GM18505 (cell line): ENCODE measurements at regions not wholly inside any gene's neighbourhood (a gene's known extent, or its start where the extent isn't known, plus 50 kb on each side); places are given as distances from the start of the nearest gene placed in this dataset.

Experiments
- ATAC-seq: cut with Tn5 transposase; IDR thresholded peaks from one replicate; pipeline ENCODE4 v1.9.1; 2021; ENCODE audit not compliant: unreplicated experiment
- POLR2A ChIP-seq: IDR thresholded peaks from 4 replicates; pipeline ENCODE4 v1.6.1; 2011; ENCODE audit warnings: borderline replicate concordance; ENCODE audit not compliant: insufficient read depth, insufficient read length; ENCODE audit errors: extremely low read depth

GRCh38 chr5:74083096-74083791 lies 457.2 kb downstream of the ARHGEF28 start:
- TF ChIP-seq POLR2A, result no peak
- ATAC-seq, result no peak

DNA sequence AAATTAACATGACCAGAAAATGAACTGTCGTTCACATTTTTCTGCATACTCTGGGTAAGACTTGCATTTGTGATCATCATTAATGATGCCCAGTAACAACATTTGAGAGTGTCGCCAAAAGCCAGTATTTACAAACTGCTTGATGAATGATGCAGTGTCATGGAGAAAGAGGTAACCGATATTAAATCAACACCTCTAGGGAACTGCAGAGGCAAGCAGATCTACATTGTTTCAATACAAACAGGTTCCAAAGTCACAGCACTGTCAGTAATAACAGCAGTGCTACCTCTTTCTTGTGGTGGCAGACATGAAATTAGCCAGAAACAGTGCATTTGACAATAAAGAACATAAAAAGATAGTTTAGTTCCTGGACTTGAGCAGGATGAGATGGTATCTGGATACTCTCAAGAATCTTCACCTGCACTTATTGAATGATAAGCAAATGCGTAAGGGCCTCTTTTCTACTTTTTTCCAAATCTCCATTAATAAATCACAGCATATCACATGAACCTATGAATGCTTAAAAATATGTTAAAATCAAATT lies 456.6 kb downstream of the ARHGEF28 start:
- ATAC-seq, result no peak
- no peak for TF ChIP-seq POLR2A

- ATAC-seq, result no peak
- TF ChIP-seq POLR2A, result no peak
Measured at GRCh38 chr5:74081126-74081525, 455.1 kb downstream of the ARHGEF28 start.

DNA sequence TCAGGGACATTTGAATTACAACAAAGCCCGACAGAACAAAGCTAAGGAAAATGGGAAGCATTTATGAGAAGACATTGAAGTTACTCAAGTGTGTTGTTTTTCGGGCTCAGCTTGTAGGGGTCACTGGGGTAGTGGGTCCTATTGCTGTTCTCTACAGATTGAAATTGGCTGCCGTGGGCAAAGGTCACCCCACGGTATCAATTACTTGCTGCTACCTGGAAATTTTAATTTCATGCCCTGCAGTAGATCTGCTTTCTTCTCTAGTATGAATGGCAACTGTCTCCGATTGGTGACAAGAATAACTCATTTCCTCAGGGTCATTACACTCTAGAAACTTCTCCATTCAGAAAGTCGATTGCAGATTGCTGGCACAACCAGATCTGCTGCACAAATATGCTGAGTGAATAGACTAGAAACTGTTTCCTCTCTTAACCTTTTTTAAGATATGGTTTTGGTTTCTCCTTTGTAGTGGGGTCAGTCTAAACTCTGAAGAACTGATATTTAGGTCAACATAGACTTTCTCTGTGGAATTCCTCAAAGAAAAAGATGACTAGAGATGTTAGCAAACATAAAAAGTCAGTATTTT lies 454.1 kb downstream of the ARHGEF28 start:
- no peak for TF ChIP-seq POLR2A
- ATAC-seq, result no peak

- no peak for ATAC-seq
- no peak for TF ChIP-seq POLR2A
Measured at GRCh38 chr5:74075501-74076484, 449.8 kb downstream of the ARHGEF28 start.

DNA sequence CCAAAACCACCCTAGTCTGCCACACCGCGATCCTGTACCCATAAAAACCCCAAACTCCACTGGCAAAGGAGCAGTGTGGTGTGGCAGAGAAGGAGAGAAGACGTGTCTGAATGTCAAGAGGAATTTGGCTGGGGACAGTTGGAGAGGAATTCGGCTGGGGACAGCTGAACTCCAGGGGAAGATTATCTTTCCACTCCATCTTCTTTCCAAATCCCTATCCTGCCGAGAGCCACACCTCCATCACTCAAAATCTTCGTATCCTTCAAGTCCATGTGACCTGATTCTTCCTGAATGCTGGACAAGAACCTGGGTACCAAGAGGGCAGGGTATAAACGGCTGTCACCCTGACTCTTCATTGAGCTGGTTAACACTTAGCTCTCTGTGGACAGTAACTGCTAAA lies 448.1 kb downstream of the ARHGEF28 start:
- TF ChIP-seq POLR2A, result no peak
- ATAC-seq, result no peak

DNA sequence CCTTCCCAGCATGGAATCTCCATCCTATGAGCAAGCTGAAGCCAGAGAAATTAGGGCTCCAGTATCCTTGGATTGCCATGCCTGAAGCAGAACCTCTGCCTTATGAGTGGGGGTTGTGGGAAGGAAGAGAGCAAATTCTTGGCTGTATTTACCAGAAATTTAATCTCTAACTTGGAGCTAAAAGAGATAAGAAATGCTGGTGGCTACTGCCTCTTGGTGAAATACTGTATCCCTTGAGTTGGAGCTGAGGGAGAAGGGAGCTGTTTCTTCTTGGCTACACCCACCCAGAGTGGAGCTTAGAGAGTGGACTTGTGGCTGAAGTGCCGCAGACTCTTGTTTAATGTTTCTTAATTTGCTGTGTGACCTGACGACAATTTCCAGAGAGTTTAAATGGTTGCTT lies 447.3 kb downstream of the ARHGEF28 start:
- no peak for TF ChIP-seq POLR2A

GRCh38 chr5:74072646-74073045 lies 446.6 kb downstream of the ARHGEF28 start:
- no peak for ATAC-seq
- no peak for TF ChIP-seq POLR2A

More for the DNA sequence above, 447.3 kb downstream of the ARHGEF28 start:
- no peak for ATAC-seq

- no peak for ATAC-seq
- TF ChIP-seq POLR2A, result no peak
Measured at GRCh38 chr5:74070766-74071165, 444.8 kb downstream of the ARHGEF28 start.

- no peak for TF ChIP-seq POLR2A
- ATAC-seq, result no peak
Measured at GRCh38 chr5:74069741-74070140, 443.7 kb downstream of the ARHGEF28 start.

DNA sequence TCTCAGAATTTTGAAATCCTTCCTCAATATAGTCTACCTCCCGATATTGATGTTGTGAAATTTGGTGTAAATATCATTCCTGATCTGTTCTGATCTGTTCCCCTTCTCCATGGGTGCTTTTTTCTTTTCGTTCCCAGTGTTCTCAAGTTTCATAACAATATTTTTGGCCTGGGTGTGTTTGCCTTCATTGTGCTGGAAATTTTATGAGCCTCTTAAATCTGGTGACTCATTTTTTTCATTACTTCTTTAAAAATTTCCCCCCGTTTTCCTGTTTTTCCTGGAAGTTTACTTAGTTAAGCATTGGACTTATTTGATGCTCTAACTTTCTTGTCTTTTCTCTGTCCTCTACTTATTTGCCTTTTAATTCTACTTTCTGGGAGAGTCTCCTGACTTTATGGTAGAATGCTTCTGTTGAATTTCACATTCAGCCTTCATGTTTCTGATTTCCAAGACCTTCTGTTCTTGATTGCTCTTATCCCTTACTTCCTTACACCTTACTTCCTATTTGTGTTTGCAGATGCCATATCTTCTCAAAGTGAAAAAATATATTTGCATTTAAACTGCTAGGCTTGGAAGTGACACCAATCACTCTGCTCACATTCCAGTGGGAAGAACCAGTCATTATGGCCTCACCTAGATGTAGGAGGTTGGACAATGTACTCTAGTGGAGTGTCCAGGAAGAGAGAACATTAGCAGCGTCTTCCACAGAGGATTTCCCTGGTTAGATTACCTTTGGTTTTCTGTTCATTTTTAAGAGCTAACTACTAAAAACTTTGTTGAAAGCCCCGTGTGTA lies 441.9 kb downstream of the ARHGEF28 start:
- no peak for TF ChIP-seq POLR2A
- ATAC-seq, result no peak

DNA sequence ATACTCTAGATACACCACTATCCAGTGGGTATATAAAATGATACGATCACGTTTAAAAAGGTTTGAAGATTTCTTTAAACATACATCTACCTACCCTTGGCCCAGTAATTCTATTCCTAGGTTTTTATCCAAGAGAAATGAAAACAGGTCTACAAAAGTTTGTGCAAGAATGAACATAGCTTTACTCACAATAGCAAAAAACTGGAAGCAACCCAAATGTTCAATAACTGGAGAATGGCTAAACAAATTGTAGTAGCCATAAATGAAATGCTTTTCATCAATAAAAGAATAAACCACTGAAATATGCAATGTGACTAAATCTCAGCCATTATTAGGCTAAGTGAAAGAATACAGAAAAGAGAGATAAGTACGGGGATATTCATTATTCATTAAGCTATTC lies 438.9 kb downstream of the ARHGEF28 start:
- ATAC-seq, result no peak
- no peak for TF ChIP-seq POLR2A
